GM12875 (cell line): ENCODE measurements at regions not wholly inside any gene's neighbourhood (a gene's known extent, or its start where the extent isn't known, plus 50 kb on each side); places are given as distances from the start of the nearest gene placed in this dataset.

Source experiments
- H3K4me3 ChIP-seq: one replicate; pipeline ENCODE4 v1.5.1; 2011; ENCODE audit warnings: low read depth, low read length, control low read depth
- TF ChIP-seq, protein P1 (sequence below): IDR thresholded peaks from 2 replicates; pipeline ENCODE4 v1.5.1; 2011; ENCODE audit warnings: low read depth, mild to moderate bottlenecking, control low read depth, inconsistent platforms, low read length, moderate library complexity, borderline replicate concordance; ENCODE audit not compliant: insufficient read depth

DNA sequence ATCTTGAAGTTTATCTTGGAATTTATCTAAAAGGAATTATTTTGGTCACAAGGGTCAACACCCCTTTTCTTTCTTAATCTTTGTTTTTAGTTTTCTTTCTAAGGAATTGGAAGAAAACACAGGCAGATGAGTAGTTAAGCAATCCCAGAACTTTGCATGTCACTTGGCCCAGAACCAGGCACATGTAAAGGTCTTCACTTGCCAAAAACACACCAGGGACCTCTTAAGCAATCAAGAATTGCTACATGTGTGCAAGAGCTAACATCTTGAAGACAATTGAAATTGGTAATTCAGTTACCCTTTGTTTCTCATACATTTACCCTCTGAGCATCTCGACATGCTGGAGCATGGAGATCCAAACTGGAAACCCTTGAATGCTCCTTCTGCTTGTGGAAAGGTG is 114.2 kb downstream of the ZC3H11B start:
- TF ChIP-seq, protein P1, sequence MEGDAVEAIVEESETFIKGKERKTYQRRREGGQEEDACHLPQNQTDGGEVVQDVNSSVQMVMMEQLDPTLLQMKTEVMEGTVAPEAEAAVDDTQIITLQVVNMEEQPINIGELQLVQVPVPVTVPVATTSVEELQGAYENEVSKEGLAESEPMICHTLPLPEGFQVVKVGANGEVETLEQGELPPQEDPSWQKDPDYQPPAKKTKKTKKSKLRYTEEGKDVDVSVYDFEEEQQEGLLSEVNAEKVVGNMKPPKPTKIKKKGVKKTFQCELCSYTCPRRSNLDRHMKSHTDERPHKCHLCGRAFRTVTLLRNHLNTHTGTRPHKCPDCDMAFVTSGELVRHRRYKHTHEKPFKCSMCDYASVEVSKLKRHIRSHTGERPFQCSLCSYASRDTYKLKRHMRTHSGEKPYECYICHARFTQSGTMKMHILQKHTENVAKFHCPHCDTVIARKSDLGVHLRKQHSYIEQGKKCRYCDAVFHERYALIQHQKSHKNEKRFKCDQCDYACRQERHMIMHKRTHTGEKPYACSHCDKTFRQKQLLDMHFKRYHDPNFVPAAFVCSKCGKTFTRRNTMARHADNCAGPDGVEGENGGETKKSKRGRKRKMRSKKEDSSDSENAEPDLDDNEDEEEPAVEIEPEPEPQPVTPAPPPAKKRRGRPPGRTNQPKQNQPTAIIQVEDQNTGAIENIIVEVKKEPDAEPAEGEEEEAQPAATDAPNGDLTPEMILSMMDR, result no peak
- H3K4me3 ChIP-seq, result no peak overlapping the region

DNA sequence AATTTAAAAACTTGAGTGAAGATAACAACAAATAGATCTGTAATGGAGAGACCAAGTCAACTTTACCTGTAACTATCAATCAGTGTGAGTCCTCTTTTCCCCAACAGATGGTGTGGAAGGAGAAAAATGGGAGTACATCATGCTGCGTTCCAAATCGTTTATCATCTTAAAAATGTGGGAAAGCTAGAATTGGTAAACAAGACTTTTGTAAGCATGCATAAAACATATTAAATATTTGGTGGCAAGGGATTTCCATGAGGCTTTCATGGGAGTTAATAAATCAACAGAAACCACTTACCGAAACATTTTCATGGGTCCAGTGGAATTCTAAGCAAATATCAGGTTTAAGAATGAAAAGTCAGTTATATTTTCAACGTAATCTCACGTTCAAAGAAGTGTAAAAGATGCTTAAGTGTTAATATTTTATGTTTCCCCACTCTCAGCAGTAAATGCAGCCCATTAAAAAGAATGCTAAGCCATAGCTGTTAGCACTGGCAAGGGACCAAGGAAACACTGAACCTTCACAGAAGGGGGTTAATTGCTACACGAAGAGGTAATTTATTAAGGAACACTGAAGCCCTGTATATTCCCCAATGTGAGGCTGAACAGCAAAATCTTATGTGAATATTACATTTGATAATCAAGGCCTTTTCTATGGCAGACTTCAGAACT is 117.0 kb downstream of the ZC3H11B start:
- no peak overlapping the region for H3K4me3 ChIP-seq
- TF ChIP-seq, protein P1, result no peak

DNA sequence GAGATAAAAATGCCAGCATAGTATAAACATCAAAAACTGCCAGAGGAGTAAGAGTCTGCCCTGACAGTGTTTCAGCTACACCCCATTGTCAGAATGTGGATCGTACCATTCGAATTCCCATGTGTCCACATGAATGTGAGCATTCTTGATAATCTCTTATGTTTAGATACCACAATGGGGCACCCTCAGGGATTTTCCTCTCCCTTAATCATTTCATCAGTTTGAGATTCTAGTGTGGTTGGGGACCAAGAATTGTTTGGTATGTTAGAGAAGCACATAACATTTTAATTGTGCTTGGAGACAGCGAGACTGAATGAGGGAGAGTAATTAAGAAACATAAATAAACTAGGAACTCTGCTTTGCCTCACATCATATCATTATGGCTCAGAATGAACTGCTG is 120.2 kb downstream of the ZC3H11B start:
- no peak overlapping the region for H3K4me3 ChIP-seq
- TF ChIP-seq, protein P1, result no peak

DNA sequence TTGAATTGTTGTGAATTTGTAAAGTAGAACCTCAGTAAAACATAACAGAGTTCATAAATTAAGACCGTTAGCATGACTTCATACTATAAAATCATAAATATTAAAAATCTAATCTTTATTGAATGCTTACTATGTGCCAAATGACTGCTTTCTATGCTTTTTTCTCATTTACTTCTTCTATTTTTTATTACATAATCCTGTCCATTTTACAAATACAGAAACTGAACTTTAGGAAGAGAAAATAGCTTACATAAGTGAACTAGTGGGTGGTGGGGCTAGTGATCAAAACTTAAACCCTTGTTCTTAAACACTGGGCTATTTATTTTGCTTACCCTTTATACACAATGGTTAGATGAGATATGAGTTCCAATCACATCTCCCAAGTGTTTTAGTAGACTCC is 122.3 kb downstream of the ZC3H11B start:
- TF ChIP-seq, protein P1, result no peak

DNA sequence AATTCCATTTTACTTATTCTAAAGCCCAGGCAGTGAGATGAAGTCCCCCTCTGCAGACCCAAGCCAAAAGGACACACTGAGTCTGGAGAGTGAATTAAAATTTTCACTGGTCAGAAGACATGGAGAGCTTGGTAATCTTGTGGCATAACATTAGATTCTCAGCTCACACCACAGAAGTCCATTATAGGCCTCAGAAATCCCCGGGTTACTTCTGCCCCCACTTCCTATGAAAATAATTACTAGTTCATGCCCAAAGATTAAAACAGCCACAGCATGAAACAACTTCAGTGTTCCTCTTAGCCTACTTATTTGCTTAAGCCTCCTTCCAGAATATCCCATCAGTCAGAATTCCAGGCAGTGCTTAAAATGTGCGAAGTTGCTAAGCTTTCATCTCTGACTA is 123.3 kb downstream of the ZC3H11B start:
- H3K4me3 ChIP-seq, result no peak overlapping the region
- TF ChIP-seq, protein P1, result no peak

More for the DNA sequence above, 122.3 kb downstream of the ZC3H11B start:
- H3K4me3 ChIP-seq, result no peak overlapping the region

DNA sequence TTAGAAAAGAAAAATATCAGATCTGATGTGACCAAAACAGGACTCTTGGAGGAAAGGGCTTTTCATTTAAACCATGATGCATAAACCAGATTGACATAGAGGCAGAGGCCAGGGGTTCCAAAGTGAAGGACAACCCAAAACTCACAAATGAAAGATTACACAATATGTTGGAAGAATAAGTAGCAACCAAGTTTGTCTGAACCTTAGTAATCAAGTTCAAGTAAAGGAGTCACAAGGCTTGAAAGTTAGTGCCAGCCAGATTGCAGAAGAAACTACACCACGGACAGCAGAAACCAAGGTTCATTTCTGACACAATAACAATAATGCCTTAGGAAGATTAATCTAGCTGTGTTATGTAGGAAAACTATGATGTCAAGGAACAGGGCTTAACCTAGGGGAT is 124.6 kb downstream of the ZC3H11B start:
- TF ChIP-seq, protein P1, result no peak
- H3K4me3 ChIP-seq, result no peak overlapping the region

DNA sequence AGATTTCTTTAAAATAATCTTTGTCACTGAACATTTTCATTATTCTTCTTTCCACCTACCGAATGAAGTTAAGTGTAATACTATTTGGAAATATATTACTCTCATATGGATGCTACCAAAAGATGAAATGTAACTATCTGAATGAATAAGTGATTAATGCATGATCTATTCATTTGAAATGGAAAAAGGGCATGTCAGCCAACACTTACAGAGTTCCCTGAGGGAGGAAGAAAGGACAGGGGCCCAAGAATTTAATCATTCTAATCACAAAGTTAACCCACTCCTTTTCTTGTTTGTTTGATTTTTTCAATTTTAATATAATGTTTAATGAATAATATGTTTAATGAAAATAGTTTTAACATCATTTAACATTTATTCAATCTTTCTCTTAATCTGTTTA is 129.4 kb downstream of the ZC3H11B start:
- no peak overlapping the region for H3K4me3 ChIP-seq
- TF ChIP-seq, protein P1, result no peak
